Hepatocyte (in vitro differentiated cells): ENCODE measurements at regions not wholly inside any gene's neighbourhood (a gene's known extent, or its start where the extent isn't known, plus 50 kb on each side); places are given as distances from the start of the nearest gene placed in this dataset.

Experiments used
- CTCF ChIP-seq: fragments of 200-600 bp; sonication (generic); IDR thresholded peaks from 2 replicates; pipeline ENCODE4 v1.5.1; 2016; ENCODE audit warnings: antibody characterized with exemption, mild to moderate bottlenecking; ENCODE audit not compliant: poor library complexity
- EZH2 ChIP-seq: fragments of 200-600 bp; sonication (generic); IDR thresholded peaks from 2 replicates; pipeline ENCODE4 v1.6.1; 2016; ENCODE audit warnings: antibody characterized with exemption, mild to moderate bottlenecking, borderline replicate concordance

- TF ChIP-seq CTCF (no peak), EZH2 (no peak)
Measured at GRCh38 chr10:3685384-3685783, 99.6 kb downstream of the KLF6 start.
